COR-L47 (cell line): ENCODE measurements at regions not wholly inside any gene's neighbourhood (a gene's known extent, or its start where the extent isn't known, plus 50 kb on each side); places are given as distances from the start of the nearest gene placed in this dataset.
A peak's percentile ranks its signal among the peaks of the same experiment; 100 is the strongest.

ENCODE experiments used
- DNase-seq: peaks from one replicate; lab custom pipeline; 2025; lab: John Stamatoyannopoulos, UW

DNA sequence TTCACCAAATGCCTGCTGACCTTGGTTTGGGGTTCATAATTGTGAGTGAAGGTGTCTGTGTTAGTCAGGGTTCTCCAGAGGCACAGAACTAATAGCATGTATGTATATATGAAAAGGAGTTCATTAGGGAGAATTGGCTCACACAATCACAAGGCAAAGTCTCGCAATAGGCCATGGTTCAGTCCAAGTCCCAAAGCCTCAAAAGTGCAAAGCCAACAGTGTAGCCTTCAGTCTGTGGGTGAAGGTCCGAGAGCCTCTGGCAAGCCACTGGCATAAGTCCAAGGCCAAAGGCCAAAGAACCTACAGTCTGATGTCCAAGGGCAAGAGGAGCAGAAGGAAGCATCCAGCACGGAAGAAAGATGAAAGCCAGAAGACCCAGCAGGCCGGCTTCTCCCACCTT lies 257.6 kb upstream of the SHH start:
- DNase-seq = no peak

DNA sequence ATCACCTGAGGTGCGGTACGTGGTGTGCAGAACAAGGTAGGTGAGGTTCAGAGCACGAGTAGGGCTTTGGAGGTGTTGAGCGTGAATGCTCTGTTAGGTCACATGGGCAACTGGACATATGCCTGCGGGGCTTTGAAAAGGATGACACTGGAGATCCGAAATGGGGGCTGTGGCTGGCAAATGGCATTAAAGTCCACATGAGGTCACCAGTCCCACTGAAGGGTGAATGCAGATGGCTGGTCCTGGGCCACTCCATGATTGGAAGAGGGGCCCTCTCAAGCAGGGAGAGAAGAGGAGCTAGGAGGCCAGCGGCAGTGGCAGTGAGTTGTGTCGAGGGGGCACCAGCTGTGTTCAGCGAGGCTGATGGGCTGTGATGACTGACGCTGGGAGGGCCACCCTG lies 254.9 kb upstream of the SHH start:
- DNase-seq = no peak

DNA sequence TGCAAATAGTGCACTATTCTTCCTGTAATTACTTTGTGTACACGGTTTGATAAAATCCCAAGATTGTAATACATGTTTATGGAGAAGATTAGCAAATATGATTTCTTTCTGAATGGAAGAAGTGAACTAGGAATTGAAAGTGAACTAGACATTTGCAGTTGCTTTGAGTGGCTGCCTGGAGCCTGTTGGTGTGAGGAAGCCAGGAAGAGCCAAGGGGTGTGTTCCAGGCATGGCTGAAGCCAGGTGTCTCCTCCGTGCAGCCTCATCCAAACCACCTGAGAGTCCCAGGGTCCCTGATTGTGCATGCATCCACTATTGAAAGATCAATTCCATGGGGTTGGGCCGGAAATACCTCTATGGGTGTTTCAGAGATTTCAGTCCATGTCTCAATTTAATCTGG lies 253.1 kb upstream of the SHH start:
- no peak for DNase-seq

DNA sequence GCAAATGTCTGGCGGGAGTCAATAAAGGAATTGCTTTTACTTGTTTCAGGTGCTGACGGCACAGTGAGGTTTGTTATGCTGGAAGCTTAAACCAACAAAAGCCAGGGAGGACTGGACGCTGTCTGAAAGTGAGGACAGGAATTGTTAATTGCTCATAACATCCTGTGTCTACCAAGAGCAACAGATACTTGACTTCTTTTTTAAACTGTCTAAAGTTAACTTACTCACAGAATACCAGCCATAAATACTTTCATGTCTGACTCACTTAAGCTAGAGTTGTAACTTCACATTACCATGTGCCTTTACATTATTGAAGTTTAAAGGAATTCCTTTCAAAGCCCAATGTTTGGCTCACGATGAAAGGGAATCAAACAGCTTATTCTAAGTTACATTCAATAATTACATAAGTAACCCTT lies 252.7 kb upstream of the SHH start:
- peak; percentile 19 for DNase-seq

DNA sequence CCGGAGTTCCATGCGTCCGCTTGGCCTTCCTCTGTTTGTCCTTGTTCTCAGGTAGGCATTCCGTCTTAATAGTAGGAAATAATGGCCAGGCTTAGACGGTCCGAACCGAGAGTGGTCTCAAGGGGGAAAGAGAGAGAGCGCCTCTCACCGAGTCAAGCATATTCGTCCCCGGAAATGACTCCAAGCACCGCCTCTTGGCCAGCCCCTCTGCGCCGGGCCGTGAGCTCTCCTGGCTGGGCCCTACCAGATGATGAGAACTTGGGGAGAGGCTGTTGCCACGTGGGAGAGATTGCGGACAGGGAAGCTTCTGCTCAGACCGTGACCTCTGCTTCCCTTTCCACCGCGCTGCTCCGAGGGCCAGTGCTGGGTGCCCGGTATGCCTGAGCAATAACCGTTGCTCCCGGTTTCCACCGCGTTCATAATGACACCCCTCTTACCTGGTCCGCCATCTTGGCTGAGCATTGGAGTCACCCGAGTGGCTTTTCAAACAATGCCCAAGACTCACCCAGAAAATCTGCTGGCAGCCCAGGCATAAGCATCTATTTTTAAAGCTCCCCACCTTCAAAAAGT lies 251.1 kb upstream of the SHH start:
- no peak for DNase-seq

DNA sequence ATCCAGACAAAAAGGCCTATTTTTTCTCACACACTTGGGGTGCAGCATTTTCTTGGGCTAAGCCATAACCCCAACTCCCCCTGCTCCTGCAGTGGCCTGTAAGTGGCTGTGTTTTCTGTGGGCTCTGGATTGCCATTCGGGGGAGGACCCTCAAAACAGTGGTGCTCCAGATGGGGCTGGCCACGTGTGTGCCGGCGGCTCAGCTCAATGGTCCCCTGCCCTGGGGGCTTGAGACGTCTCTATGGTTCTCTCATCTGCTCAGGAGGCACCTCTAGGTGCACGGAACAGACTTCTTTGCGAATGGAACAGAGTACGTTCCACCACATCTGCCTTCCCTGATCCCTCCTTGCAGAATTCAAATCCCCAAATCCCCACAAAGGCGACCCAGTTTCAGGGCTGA lies 250.0 kb upstream of the SHH start:
- DNase-seq = no peak

DNA sequence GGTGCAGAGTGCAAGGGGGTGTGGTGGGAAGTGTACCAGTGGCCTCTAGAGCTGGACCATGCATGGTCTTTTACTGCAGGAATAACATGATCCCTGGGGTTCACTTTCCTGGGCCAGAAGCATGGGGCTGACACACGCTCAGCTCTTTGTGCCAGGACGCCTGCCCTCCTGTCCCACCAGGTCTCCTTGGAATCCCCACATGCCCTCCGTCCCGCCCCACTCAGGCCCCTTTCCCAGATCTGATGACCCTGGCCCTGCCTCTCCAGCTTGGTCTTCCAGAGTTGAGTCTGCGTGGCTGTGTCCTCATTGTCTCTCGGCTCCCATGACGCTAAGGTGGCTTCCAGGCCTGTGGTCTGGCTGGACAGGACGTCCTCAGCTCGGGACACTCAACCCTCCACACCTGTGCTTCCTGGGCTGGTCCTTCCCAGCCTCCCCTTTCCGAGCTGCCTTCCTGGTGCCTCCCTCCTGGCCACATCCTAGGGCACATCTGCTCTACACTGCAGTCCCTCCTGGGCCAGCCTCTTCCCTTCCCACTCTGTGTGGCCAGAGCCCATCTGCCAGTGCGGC lies 249.5 kb upstream of the SHH start:
- DNase-seq = no peak

DNA sequence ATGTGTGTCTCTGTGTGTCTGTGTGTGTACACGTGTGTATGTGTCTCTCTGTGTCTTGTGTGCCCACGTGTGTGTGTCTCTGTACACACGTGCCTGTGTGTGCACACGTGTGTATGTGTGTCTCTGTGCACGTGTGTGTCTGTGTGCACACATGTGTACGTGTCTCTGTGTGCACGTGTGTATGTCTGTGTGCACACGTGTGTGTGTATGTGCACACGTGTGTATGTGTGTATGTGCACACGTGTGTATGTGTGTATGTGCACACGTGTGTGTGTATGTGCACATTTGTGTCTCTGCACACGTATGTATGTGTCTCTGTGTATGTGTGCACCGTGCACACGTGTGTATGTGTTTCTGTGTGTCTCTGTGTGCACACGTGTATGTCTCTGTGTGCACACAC lies 248.7 kb upstream of the SHH start:
- DNase-seq = no peak

DNA sequence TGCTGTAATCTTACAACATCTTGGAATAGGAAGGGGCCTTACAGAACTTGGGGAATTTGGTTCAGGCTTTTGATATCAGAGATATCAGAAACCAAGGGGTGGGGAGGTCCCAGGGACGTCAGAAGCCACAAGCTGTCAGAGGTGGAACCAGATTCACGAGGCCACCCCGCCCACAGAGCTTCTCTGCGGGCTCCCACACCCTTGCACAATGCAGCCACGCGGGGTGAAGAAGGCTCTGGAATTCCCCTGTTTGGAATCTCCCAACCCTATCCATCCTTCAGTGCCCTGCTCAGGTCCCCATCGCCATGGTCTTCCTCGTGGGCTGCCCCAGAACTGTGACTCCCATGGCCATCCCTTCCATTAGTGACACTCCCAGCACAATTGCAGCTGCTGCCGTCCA lies 247.1 kb upstream of the SHH start:
- no peak for DNase-seq

DNA sequence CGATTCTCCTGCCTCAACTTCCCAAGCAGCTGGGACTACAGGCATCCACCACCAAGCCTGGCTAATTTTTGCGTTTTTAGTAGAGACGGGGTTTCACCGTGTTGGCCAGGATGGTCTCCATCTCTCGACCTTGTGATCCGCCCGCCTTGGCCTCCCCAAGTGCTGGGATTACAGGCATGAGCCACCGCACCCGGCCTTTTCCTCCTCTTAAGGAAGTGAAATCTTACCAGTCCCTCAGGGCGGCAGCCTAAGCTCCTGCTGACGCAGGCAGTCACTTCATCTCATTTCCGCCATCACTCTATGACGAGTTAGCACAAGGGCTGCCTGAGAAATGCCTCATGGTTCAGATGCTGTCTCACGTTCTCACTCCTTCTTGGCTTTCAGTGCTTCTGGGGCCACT lies 246.0 kb upstream of the SHH start:
- DNase-seq = no peak

DNA sequence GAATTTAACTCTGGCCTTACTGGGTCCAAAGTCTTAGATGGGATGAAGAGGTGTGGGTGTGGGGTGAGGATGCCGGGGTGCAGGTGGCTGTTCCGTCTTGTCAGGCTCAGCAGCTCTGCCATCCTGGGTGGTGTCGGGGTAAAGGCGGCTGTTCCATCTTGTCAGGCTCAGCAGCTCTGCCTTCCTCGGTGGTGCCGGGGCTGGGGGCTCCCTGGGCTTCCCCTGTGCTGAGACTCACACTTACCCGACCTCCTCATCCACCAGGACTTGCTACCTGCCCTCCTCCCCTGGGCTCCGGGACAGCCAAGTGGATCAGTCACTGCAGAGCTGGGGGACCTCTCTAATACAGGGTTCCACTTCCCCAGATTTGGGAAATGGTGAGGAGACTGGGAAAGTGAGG lies 244.3 kb upstream of the SHH start:
- DNase-seq = no peak

DNA sequence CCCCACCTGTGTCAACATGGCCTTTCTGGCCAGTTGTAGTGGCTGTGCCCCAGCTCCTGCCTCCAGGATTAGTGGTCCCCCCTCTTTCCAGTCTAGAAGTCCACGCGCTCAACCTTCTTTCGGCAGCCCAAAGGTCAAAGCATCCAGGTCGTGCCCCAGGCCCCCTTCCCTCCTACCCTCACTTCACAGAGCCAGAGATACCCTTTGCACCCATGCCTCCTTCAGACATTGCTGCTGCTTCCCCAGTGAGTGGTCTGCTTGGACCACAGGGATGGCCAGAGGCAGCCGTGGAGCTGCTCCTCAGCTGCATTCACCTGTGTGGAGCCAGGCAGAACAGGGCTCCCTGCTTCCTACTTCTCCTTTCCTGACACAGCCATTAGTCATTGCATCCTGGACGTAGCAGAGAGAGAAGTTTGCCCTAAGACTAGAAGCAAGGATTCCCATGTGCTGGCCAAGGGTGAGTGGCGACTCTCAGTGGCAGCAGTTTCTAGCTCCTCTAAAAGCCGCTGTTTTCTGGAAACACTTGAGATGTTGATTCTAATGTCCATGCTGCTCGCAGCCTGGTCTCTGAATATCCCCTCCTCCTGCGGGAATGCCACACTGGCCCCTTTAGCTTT lies 243.1 kb upstream of the SHH start:
- no peak for DNase-seq

DNA sequence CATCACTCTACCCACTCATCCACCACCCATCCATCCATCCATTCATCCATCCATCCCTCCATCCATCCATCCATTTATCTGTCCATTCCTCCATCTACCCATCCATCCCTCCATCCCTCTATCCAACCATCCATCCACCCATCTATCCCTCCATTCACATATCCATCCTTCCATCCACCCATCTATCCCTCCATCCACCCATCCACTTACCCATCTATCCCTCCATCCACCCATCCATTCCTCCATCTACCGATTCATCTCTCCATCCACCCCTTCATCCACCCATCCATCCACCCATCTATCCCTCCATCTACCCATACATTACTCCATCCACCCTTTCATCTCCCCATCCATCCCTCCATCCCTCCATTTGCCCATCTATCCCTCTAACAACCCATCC lies 239.6 kb upstream of the SHH start:
- DNase-seq = no peak

DNA sequence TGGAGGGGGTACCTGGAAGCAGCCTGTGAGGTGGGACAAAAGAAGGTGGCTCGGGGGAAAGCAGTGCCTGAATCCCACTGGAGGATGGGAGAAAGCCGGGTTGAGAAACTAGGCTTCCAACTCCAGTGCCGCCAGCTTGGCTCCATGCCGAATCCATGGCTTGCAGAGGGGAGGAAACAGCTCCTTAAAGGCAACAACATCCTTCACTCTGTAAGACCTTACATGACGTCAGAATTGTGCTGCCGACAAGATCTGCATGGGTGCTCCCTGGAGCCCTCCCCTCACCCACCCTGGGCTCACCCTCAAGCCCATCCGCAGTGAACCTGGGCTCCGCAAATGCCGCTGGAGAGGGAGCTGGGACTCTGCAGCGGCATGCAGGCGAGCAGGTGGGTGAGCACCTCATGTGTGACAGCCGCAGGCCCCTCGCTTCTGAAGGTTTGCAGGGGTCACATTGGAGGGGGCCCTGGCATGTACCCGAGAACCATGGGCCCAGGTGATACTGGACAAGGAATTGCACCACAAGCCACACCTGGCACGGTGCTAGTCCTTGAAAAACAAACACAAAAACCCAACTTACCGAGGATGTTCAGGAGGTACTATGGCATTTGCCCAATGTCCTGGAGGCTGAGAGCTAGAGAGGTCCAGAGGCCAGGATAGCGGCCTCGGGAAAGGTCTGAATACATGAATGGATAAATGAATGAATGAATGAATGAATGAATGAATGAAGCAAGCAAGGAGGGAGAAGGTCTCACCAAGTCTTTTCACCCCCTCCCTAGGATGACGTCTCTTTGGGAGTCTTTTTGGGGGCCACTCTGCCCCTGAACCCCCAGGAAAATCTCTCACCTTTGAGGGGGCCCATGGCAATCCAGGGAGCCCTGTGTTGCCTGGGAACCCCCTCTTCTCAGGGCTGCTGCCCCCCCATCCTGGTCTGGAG lies 238.6 kb upstream of the SHH start:
- no peak for DNase-seq

DNA sequence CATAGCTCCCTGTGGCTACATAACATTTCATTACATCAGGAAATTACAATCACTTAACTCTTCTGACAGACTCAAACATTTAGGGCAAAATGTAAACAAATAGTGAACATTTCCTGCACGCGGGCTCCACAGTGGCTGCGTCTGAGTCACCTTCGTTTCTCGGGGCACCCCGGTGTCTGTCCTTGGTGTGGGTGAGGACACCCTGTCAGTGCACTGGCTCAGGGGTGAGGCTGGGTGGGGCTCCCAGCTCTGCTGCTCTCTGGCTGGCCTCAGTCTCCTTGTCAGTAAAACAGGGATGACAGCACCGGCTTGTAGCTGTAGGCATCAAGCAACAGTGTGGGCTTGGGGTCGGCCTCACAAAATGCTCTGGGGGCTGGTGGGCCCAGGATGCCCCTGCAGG lies 237.1 kb upstream of the SHH start:
- no peak for DNase-seq

DNA sequence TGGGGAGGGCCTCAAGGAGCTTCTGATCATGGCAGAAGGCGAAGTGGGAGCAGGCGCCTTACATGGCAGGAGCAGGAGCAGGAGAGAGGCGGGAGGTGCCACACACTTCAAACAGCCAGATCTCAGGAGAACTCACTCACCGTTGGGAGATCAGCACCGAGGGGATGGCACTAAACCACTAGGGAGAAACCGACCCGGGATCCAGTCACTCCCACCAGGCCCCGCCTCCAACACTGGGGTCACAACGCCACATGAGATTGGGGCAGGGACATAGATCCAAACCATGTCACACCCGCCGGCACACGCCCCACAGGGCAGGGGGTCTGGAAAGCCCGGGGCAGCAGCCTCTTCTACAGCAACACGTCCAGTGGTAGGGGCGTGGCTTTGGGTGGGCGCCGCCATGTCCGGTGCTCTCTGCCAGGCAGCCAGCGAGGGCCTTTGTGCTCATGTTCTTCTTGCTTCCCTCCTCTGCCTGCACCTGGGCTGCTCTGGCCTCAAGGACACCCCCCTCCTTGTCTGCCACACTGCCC lies 233.8 kb upstream of the SHH start:
- no peak for DNase-seq

DNA sequence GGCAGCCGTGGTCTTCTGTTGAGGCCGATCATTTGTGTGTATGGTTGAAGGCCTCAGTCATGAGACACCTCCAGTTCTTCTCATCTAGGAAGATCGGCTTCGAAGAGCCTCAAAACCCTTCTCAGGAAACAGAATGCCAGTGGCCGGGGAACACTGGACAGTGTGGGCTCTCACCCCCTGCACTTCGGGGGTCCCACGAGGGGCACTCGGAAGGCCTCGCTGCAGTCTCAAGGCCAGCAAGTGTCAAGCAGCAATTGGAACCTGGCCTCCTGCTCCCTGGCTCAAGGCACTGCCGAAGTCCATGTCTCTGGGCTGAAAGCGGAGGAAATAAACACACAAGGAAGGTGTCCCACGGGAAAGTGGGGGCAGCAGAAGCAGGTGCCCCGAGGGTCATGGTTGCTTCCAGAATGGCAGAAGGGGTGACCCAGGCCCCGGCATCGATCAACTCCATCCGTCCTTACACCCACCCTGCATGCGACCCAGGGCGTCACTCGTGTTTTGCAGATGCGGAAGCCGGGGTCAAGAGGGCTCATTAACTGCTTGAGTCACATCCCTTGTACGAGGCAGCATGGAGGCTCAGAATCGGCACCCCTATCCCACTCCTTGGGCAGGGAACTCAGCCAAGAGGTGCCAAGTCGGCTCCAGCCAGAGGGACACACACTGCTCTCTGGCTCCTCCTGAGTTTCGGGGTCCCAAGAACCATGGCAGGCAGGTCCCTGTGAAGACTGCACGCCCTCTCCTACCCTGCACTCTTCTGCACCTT lies 231.3 kb upstream of the SHH start:
- no peak for DNase-seq

DNA sequence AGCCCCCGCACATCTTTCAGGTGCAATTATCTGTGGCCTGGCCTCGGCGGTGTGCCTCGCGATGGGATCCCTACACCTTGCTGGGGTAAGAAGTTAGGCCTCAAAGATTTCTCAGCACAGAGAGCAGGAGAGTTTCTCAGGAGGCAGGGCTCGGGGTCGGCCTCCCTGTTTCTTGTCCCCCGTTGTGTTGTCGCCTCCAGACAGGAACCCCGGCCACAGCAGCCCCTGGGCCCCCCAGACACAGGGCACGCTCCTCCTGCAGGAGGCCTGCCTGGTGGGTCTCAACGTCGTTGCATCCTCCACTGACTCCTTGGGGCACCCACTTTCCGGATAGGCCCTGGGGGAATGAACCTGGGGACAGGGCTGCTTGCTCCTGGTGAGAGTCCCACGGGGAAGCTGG lies 229.1 kb upstream of the SHH start:
- DNase-seq = no peak

DNA sequence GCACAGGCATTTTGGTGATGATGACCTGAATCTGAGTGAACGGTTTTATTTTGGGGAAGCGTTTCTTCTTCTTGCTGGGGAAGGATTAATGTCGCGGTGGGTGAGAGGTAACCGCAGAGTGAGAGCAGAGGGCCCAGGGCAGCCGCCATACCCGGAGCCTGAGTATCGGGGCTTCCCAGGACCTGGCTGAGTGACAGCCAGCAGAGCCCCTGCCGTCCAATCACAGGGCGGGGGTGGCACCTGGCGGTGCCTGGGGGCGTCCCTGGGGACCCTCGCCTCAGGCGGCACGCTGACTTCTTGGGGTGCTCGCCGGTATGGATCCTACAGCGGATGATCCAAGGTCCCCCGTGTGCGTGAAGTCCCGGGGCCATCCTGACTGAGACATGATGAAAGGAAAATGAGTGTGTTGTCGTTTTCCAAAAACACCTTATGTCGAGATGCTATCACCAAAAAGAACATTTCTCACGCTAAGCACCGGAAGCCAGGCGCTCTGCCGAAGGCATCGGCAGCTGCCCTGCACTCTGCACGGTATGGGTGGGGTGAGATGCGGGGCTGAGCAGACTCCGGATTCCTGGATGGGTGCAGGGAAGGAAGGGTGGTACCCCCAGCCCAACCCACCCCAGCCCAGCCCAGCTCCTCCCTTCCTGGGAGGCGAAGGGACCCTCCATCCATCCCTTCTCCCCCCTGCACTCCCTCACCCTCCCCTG lies 227.9 kb upstream of the SHH start:
- DNase-seq = no peak

DNA sequence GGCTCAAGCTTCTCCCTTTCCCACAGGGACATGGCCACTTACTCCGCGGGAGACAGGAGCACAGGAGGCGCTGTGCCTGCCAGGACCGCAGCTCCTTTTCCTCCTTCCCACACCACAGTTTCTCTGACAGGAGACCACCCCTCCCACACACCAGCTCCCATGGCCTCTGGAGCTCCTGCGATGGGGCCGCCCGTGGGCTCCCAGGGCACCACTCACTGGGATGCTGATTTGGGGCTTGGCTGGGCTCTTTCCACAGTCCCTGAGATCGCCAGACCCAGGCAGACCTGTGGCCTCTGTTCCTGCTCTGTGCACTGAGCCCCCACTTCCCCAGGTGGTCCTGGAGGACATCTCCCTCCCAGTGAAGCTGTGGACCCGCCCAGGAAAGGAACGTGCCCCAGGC lies 226.9 kb upstream of the SHH start:
- DNase-seq = no peak

DNA sequence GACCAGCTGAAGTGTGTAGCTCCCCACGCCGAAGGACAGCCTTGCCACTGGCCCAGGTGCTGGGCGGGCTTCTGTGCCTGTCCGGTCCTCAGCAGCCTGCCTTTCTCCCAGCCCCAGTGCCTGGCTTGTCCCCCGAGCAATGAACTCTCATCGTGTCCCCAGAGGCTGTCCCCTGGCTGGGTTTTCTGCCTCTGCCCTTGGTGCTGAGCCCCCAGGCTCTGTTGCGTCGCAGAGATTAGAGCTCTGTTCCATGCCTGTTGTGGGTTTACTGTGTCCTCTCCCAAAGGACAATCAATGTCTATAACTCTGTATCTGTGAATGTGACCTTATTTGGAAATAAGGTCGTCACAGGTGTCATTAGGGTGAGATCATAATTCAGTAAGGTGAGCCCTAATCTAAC lies 226.1 kb upstream of the SHH start:
- DNase-seq = no peak
